HG02938 (cell line): ENCODE measurements at regions not wholly inside any gene's neighbourhood (a gene's known extent, or its start where the extent isn't known, plus 50 kb on each side); places are given as distances from the start of the nearest gene placed in this dataset.

Source experiments
- ATAC-seq: cut with Tn5 transposase; IDR thresholded peaks from one replicate; pipeline ENCODE4 v1.9.1; 2021; ENCODE audit warnings: mild to moderate bottlenecking, moderate library complexity; ENCODE audit not compliant: unreplicated experiment

DNA sequence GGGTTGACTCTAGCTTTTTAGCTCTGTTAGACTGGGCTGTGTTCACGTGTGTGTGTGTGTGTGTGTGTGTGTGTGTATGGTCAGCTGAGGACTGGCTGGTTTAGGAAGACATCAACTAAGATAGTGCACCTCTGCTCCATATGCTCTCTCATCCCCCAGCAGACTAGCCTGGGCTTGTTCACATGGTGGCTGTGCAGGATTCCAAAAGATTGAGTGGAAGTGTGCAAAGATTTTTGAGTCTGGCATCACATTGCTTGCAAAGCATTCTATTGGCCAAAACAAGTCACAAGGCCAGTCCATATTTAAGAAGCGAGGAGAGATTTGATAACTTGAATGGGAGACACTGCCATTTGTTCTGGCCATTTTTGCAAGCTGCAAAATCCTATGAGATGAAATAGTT, 79.7 kb upstream of the C11orf87 start:
- ATAC-seq = no peak

DNA sequence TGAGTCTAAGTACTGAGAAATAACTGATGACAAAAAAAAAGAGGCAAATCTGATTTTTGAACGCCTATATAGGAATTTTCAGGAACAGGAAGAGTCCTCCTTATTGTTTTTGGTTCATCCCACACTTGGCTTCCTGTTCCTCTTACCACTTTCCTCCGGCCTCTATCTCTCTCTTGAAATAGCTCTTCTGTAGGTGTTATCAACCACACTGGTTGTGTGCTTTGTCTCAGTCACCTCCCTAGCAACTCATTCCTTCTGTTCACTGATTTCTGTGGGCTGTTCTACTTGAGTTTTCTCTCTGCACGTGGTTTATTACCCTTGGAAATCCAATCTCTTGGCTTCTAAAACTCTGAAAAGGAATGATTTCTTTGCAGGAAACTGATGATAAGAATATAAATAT, 78.7 kb upstream of the C11orf87 start:
- ATAC-seq = no peak

DNA sequence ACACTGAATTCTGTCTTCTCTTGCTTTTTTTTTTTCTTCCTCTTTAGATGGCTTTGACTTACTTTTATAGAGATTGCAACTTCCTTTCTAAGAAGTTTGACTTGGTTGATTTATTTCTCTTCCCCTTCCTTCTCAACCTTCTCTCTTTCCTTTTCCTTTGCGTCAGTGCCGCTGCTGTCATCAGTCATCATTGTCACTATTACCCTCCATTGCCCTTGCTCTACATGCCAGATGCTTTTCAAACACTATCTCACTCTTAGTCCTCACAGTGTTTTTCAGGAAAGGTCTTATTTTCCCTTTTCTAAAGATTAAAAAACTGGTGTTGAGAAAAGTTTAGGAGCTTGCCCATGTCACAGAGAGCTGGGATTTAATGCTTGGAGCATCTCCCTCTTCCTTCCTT, 74.7 kb upstream of the C11orf87 start:
- ATAC-seq = no peak

DNA sequence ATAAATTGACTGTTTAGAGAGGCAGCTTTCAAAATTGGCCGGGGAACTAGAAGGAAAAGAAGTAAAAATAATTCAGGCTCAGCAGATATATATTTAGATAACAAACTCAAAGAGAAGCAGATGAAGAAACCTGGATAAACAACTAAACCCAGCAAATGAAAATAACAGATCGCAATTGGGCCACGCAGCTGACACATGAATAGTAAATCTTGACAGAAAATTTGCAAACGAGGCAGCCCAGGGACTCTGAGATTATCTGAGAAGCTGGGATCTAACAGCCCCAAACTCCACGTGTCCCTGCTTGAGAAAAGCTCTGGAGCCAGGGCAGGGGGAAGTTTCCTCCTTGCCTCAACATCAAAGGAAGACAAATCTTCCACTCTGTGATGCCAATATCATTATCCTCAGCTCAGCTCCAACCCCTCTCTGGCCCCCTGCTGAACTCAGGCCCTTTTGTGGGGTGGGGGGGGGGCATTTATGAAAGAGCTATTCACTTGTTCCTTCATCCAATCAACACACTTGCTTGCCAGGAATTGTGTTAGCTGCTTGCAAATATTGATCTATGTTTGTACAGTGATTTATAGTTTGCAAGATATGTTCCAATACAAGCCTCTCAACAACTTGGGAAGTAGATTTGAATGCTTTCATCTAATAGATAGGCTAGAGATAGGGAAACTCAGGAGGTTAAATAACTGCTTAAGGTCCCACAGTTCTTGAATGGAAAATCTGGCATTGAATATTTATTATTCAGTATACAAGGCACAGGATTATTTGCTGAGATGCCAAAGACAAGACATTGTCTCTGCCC, 72.5 kb upstream of the C11orf87 start:
- no peak for ATAC-seq

DNA sequence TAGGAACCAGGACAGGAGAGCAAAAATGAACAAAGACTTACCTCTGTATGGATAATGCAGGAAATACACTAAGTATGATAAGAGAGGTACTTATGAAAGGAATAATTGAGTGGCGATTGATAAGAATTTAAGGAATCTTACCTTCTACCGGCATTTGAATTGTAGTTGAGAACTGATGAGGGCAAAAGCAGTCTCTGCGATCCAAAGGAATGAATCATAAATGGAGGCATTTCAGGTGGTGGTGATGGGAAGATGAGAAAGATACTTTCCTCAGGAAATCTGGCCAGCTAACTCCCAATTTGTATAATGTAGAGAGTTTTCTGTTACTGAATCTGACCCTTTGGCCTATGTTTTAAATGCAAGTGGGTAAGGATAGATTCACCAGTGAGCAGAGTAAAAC, 71.9 kb upstream of the C11orf87 start:
- ATAC-seq = no peak

DNA sequence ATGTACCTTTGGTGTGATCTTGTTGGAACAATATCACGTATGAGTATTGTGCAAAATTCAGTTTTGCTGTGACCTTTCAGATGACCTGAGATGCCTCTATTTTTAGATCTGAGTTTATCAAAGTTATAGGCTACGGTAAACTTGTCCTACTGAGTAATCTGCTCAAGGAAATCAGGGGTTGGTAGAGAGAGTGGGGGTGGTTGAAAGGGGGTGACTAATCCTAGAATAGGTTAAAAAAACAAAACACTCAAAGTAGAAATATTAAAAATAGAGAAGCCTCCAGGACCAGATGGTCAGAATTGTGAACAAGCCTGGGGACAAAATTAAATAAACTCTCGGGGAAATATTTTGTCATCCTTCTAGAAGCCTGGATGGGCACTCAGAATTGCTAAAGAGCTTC, 59.9 kb upstream of the C11orf87 start:
- ATAC-seq = no peak

DNA sequence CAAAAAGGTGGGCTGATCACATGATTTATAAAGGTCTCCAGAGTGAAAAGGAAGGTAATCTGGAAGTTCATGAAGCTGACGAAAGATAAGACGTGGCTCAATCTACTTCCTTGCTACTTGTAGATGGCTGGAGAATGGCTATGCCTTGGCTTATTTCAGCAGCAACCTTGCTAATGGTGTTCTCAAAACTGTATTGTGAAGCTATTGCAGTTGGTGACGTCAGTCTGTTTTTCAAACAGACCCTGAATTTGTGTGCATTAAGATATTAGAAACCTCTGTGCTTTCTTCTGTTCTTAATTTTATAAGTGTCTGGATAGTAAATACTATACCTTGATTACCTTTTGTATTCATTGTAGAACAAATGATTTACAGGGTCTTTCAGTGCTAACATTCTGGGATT, 58.3 kb upstream of the C11orf87 start:
- no peak for ATAC-seq

DNA sequence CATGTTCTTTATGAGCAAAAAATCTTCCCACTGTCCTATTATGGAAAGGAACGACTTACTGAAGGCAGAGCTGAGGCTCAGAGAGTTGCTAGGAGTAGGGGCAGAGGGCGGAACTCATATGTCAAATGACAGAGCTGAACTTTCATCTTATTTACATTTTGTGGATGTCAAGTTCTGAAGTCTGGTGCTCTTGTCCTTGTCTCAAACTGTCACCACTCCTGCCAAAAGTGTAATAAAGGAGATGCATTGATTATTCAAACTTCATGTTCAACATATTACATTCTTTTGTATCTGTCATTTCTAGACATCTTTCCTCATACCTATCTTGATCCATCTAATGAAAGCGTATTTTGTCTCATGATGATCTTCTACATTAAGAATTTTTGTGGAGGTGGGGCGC, 57.1 kb upstream of the C11orf87 start:
- no peak for ATAC-seq

DNA sequence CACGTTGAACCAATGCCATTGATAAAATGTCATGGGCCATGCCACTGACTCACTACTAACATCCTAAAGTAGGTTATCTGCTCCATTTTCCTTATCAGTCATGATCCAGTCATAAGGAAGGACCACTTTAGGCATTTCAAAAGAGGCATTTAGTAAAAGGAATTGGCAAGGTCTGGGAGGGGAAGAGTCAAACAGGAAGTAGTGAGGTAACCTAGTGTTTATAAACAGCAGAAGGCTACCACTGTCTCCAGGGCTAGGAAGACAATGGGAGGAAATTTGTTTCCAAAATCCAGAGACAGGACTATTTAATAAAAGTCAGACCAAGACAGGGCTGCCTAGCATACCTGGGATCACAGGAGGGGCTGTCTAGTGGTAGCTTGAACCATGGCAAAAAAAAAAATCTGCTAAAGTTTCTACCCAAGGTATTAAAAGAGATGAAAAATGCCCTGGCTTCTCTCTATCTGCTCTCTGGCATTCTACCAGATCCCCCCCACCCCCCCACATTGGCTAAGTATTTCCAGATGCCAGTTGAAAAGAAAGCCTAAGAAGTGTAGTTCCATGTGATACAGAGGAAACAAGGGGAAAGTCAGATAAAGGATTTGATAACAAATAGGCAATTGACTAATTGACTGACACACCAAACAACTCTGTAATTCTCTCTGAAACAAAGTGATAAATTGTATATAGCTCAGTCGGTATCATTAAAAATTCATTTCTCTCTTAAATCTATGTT, 50.4 kb upstream of the C11orf87 start:
- no peak for ATAC-seq
